Astrocyte of the cerebellum (primary cell): ENCODE measurements at regions not wholly inside any gene's neighbourhood (a gene's known extent, or its start where the extent isn't known, plus 50 kb on each side); places are given as distances from the start of the nearest gene placed in this dataset.

Experiments used
- DNase-seq: peaks from one replicate; pipeline ENCODE4 v3.0.0-alpha.2; 2011; ENCODE audit warnings: low read depth
- H3K4me3 ChIP-seq: 2 replicates; pipeline ENCODE4 v1.5.1; 2011; ENCODE audit warnings: mild to moderate bottlenecking, low read depth, low read length, moderate library complexity
- CTCF ChIP-seq: IDR thresholded peaks from 2 replicates; pipeline ENCODE4 v1.5.1; 2012; ENCODE audit warnings: low read length, low read depth, moderate library complexity, mild to moderate bottlenecking; ENCODE audit errors: missing control alignments
- in situ Hi-C: cut with HindIII; loops from 2 replicates; pipeline ENCODE4 v1.10.0; 2017; ENCODE audit warnings: low sequenced_read_pairs

- DNase-seq = no peak
- no peak for TF ChIP-seq CTCF
- no peak overlapping the region for H3K4me3 ChIP-seq
- in situ Hi-C loops = no loop called here
Measured at GRCh38 chr3:164479978-164480377, 598.3 kb downstream of the SI start.

- no peak overlapping the region for H3K4me3 ChIP-seq
- in situ Hi-C loops = no loop called here
- no peak for TF ChIP-seq CTCF
- DNase-seq = no peak
Measured at GRCh38 chr3:164479406-164479805, 598.9 kb downstream of the SI start.

GRCh38 chr3:164478323-164478722 lies 600.0 kb downstream of the SI start:
- no peak for DNase-seq
- TF ChIP-seq CTCF = no peak
- no peak overlapping the region for H3K4me3 ChIP-seq
- in situ Hi-C loops = no loop called here

DNA sequence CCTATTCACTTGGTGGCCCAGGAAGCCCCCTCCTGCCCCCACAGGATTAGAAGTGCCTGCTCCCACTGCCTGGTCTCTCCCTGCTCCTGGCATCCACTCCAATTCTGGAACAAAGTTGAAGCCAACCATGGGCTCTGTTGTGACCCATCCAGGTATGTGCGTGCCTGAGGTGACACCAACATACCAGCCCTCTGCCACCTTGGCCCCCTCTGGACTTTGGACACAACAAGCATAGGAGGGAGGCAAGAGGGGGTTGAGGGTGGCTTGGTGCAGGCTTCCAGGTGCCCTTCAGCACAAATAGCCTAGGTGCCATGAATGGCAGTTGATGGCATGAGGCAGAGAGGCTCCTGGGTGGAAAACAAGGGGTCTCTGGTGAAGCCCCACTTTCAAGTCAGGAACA lies 600.9 kb downstream of the SI start:
- in situ Hi-C loops = no loop called here
- TF ChIP-seq CTCF = no peak
- no peak overlapping the region for H3K4me3 ChIP-seq
- DNase-seq = no peak

DNA sequence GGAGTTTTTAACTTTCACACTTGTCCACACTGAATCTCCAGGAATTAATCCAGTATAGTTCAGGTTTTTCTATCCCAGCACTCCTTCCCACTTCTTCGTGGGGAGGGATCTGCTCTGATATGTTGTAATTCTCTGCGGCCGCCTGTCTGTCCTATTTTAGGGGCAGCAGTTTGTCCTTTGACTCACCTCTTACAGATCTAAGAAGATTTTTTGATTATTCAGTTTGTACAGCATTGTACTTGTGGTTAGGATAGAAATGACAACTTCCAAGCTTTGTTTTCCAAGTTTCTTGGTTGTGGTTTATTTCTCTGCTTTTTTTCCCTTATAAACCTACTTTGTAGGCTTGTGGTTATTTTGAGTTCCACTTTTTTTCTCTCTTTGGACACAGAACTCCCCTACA lies 601.7 kb downstream of the SI start:
- in situ Hi-C loops = no loop called here
- TF ChIP-seq CTCF = no peak
- H3K4me3 ChIP-seq = no peak overlapping the region
- no peak for DNase-seq

DNA sequence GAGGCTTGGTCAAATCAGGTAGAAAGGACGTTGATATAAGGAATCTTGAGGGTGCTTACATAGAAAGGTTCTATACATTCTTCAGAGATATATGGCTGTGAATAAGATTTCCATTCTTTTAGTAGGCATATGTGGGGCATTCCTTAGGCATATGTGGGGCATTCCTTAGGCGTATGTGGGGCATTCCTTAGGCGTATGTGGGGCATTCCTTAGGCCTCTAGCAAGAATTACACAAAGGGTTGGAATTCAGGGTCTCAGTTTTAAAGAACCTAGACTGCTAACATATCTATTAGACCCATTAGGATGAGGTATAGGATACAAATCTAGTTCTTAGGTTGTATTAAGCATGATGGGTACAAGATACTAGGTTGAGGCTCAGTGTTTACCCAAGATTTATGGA lies 607.8 kb downstream of the SI start:
- in situ Hi-C loops = no loop called here

More for the DNA sequence above, 607.8 kb downstream of the SI start:
- TF ChIP-seq CTCF = no peak
- DNase-seq = no peak
- H3K4me3 ChIP-seq = no peak overlapping the region
